OCI-LY3 (cell line): ENCODE measurements at regions not wholly inside any gene's neighbourhood (a gene's known extent, or its start where the extent isn't known, plus 50 kb on each side); places are given as distances from the start of the nearest gene placed in this dataset.

Experiments
- H2AFZ ChIP-seq: fragments of 200-600, 300-600 bp; shearing (Covaris generic); 2 replicates; pipeline ENCODE4 v1.6.0; 2014; ENCODE audit warnings: antibody characterized with exemption, low read depth, low read length
- H3K27ac ChIP-seq: fragments of 200-600, 300-600 bp; sonication (generic); 2 replicates; pipeline ENCODE4 v1.5.1; 2014; ENCODE audit warnings: mild to moderate bottlenecking, low read length, moderate library complexity, mixed read lengths
- H3K27me3 ChIP-seq: fragments of 200-600, 300-600 bp; sonication (generic); 2 replicates; pipeline ENCODE4 v1.6.1; 2014; ENCODE audit warnings: low read depth, low read length, mixed read lengths
- H3K36me3 ChIP-seq: fragments of 200-600, 300-600 bp; sonication (generic); replicated peaks from 2 replicates; pipeline ENCODE3; 2014; ENCODE audit warnings: low read depth, low read length, mixed read lengths
- H3K4me1 ChIP-seq: fragments of 300-600, 200-600 bp; sonication (generic); 2 replicates; pipeline ENCODE4 v1.6.1; 2014; ENCODE audit warnings: low read length, mixed read lengths
- H3K4me2 ChIP-seq: fragments of 200-600, 300-600 bp; sonication (generic); 2 replicates; pipeline ENCODE4 v1.6.1; 2014; ENCODE audit warnings: low read length, mixed read lengths
- H3K4me3 ChIP-seq: fragments of 300-600, 200-600 bp; sonication (generic); 2 replicates; pipeline ENCODE4 v1.5.1; 2014; ENCODE audit warnings: antibody characterized with exemption, mild to moderate bottlenecking, low read length, moderate library complexity
- H3K79me2 ChIP-seq: fragments of 300-600, 200-600 bp; shearing (Covaris generic); 2 replicates; pipeline ENCODE4 v1.6.1; 2014; ENCODE audit warnings: mild to moderate bottlenecking, low read length, mixed read lengths
- H3K9ac ChIP-seq: fragments of 300-600, 200-600 bp; shearing (Covaris generic); 2 replicates; pipeline ENCODE4 v1.6.0; 2014; ENCODE audit warnings: mild to moderate bottlenecking, low read length, moderate library complexity
- H3K9me3 ChIP-seq: fragments of 200-600, 300-600 bp; shearing (Covaris generic); 2 replicates; pipeline ENCODE4 v1.6.1; 2014; ENCODE audit warnings: low read length, mixed read lengths; ENCODE audit not compliant: insufficient read depth
- H4K20me1 ChIP-seq: fragments of 200-600, 300-600 bp; sonication (generic); 2 replicates; pipeline ENCODE4 v1.6.1; 2016; ENCODE audit warnings: low read length, mixed read lengths; ENCODE audit not compliant: insufficient read depth
- CTCF ChIP-seq: fragments of 200-600, 300-600 bp; sonication (generic); IDR thresholded peaks from 2 replicates; pipeline ENCODE4 v1.5.1; 2014; ENCODE audit warnings: antibody characterized with exemption, low read length, low read depth
- EZH2phosphoT487 ChIP-seq: fragments of 200-600 bp; shearing (Covaris generic); IDR thresholded peaks from 2 replicates; pipeline ENCODE4 v1.6.1; 2018; ENCODE audit warnings: antibody characterized with exemption, mixed run types, low read depth

- no peak overlapping the region for H3K4me3 ChIP-seq
- no peaks in the 10 kb centered on the region for H3K79me2 ChIP-seq
- no peak overlapping the region for H2AFZ ChIP-seq
- no peak for TF ChIP-seq EZH2phosphoT487
- no peak for TF ChIP-seq CTCF
- H3K9me3 ChIP-seq = no peaks in the 10 kb centered on the region
- H3K36me3 ChIP-seq = no peaks in the 10 kb centered on the region
- no peaks in the 10 kb centered on the region for H4K20me1 ChIP-seq
- no peak overlapping the region for H3K4me2 ChIP-seq
- H3K27ac ChIP-seq = no peak overlapping the region
- no peaks in the 10 kb centered on the region for H3K4me1 ChIP-seq
- H3K27me3 ChIP-seq = no peaks in the 10 kb centered on the region
- no peak overlapping the region for H3K9ac ChIP-seq
Observed at GRCh38 chr14:41201696-41202095, 405.0 kb upstream of the LRFN5 start.

GRCh38 chr14:41187868-41188267 lies 418.8 kb upstream of the LRFN5 start:
- Histone ChIP-seq H3K9ac (no peak overlapping the region), H3K79me2 (no peaks in the 10 kb centered on the region), H2AFZ (no peak overlapping the region), H3K27ac (no peak overlapping the region), H4K20me1 (no peaks in the 10 kb centered on the region), H3K4me1 (no peaks in the 10 kb centered on the region), H3K4me3 (no peak overlapping the region), H3K9me3 (no peaks in the 10 kb centered on the region), H3K27me3 (no peaks in the 10 kb centered on the region), H3K36me3 (no peaks in the 10 kb centered on the region), H3K4me2 (no peak overlapping the region)
- TF ChIP-seq EZH2phosphoT487 (no peak), CTCF (no peak)

- TF ChIP-seq CTCF (no peak), EZH2phosphoT487 (no peak)
- Histone ChIP-seq H3K36me3 (no peaks in the 10 kb centered on the region), H4K20me1 (no peaks in the 10 kb centered on the region), H2AFZ (no peak overlapping the region), H3K9me3 (no peaks in the 10 kb centered on the region), H3K9ac (no peak overlapping the region), H3K79me2 (no peaks in the 10 kb centered on the region), H3K4me3 (no peak overlapping the region), H3K4me2 (no peak overlapping the region), H3K27ac (no peak overlapping the region), H3K4me1 (no peaks in the 10 kb centered on the region), H3K27me3 (no peaks in the 10 kb centered on the region)
Observed at GRCh38 chr14:41171045-41171444, 435.6 kb upstream of the LRFN5 start.

- Histone ChIP-seq H3K4me1 (no peaks in the 10 kb centered on the region), H2AFZ (no peak overlapping the region), H3K4me3 (no peak overlapping the region), H4K20me1 (no peaks in the 10 kb centered on the region), H3K9ac (no peak overlapping the region), H3K4me2 (no peak overlapping the region), H3K27me3 (no peaks in the 10 kb centered on the region), H3K36me3 (no peaks in the 10 kb centered on the region), H3K9me3 (no peaks in the 10 kb centered on the region), H3K79me2 (no peaks in the 10 kb centered on the region), H3K27ac (no peak overlapping the region)
- TF ChIP-seq EZH2phosphoT487 (no peak), CTCF (no peak)
Observed at GRCh38 chr14:41167040-41167439, 439.6 kb upstream of the LRFN5 start.
